T-cell (primary cell): ENCODE measurements at regions not wholly inside any gene's neighbourhood (a gene's known extent, or its start where the extent isn't known, plus 50 kb on each side); places are given as distances from the start of the nearest gene placed in this dataset.

Experiments
- ATAC-seq, 4 experiments: fragments of 200-7000 bp in 3 of 4; fragments of 150-1000 bp in 1 of 4; cut with Tn5 transposase; replicated peaks in 1 of 4; 1 replicate in 3 of 4; 2 replicates in 1 of 4; pipeline ENCODE4 v1.10.0; 2021; ENCODE audit warnings: moderate library complexity in 3 of 4, mild to moderate bottlenecking in 2 of 4, moderate number of reproducible peaks in 1 of 4
- CTCF ChIA-PET, 2 donors: fragments of 300-600 bp; sonication (Branson Sonifier 250); formaldehyde crosslinking; loops; one replicate each; lab custom pipeline; 2022; ENCODE audit warnings: antibody characterized with exemption in 2 of 2; lab: Charles Lee
- POLR2A ChIA-PET, 2 donors: fragments of 300-600 bp; sonication (Branson Sonifier 250); formaldehyde crosslinking; loops; one replicate each; lab custom pipeline; 2022; ENCODE audit warnings: antibody characterized with exemption in 2 of 2; lab: Charles Lee
- DNase-seq, 35 experiments: peaks; one replicate each; pipeline versions ENCODE4 v3.0.0 to v3.0.0-alpha.2; 2013 to 2023
- H3K27ac ChIP-seq: one replicate; pipeline ENCODE4 v1.5.1; 2013; ENCODE audit warnings: low read length
- H3K27me3 ChIP-seq, 2 experiments: replicated peaks in 1 of 2; 1 replicate in 1 of 2; 2 replicates in 1 of 2; pipeline versions ENCODE4 v1.6.1 to v1.7.0; 2013; ENCODE audit warnings: low read length in 1 of 2, mixed read lengths in 1 of 2; ENCODE audit not compliant: control insufficient read depth in 2 of 2, insufficient read depth in 2 of 2; ENCODE audit errors: extremely low read depth in 1 of 2
- H3K36me3 ChIP-seq, 2 donors: 1 replicate in 1 of 2; 2 replicates in 1 of 2; pipeline versions ENCODE4 v1.6.1 to v1.7.0; 2013; ENCODE audit warnings: low read length in 1 of 2; ENCODE audit not compliant: control insufficient read depth in 2 of 2, insufficient read depth in 1 of 2; ENCODE audit errors: extremely low read depth in 1 of 2
- H3K4me1 ChIP-seq, 2 experiments: 1 replicate in 1 of 2; 2 replicates in 1 of 2; pipeline versions ENCODE4 v1.6.1 to v1.7.0; 2013; ENCODE audit warnings: low read length in 2 of 2, mixed read lengths in 1 of 2; ENCODE audit not compliant: insufficient read depth in 2 of 2, control insufficient read depth in 1 of 2; ENCODE audit errors: extremely low read depth in 1 of 2
- H3K4me3 ChIP-seq, 2 donors: 1 replicate in 1 of 2; 2 replicates in 1 of 2; pipeline versions ENCODE4 v1.5.1 to v1.7.0; 2013; ENCODE audit warnings: mild to moderate bottlenecking in 2 of 2, low read length in 1 of 2, moderate library complexity in 1 of 2; ENCODE audit not compliant: control insufficient read depth in 1 of 2; ENCODE audit errors: extremely low read depth in 1 of 2
- H3K9me3 ChIP-seq: 2 replicates; pipeline ENCODE4 v1.7.0; 2013
- H3K27ac Mint-ChIP-seq, 2 donors: one replicate each; pipeline ENCODE4 v1.8.0; 2020 to 2021; ENCODE audit warnings: mild to moderate bottlenecking in 2 of 2, mixed read lengths in 2 of 2
- H3K27me3 Mint-ChIP-seq, 2 donors: one replicate each; pipeline ENCODE4 v1.8.0; 2021 to 2022; ENCODE audit warnings: mixed read lengths in 2 of 2
- H3K36me3 Mint-ChIP-seq: one replicate; pipeline ENCODE4 v1.8.0; 2021; ENCODE audit warnings: mixed read lengths
- H3K4me1 Mint-ChIP-seq, 3 donors: one replicate each; pipeline ENCODE4 v1.8.0; 2020 to 2022; ENCODE audit warnings: mixed read lengths in 3 of 3, mild to moderate bottlenecking in 1 of 3
- H3K4me3 Mint-ChIP-seq, 3 donors: one replicate each; pipeline ENCODE4 v1.8.0; 2020 to 2022; ENCODE audit warnings: mild to moderate bottlenecking in 3 of 3, mixed read lengths in 3 of 3, moderate library complexity in 3 of 3
- H3K9me3 Mint-ChIP-seq, 3 donors: one replicate each; pipeline ENCODE4 v1.8.0; 2020 to 2022; ENCODE audit warnings: mixed read lengths in 3 of 3
- WGBS: methylation state at CpG from one replicate; pipeline ENCODE4 v1.1.5; 2013; ENCODE audit warnings: missing lambda C conversion rate; ENCODE audit not compliant: insufficient coverage; 5-methylcytosine and 5-hydroxymethylcytosine counted together

DNA sequence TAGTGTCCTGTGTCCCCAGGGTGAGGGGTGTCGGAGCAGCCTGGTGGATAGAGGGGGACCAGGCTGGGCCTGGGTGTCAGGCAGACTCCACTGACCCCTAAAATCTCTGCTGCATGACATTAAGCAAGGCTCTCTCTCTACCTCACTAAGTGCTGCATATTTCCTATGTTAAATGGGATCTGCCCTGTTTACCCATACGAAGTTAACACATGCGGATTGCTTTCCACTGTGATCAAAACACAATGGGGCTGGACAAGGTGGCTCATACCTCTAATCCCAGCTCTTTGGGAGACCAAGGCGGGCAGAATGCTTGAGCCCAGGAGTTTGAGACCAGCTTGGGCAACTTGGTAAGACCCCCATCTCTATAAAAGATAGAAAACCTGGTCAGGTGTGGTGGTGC lies 426.2 kb downstream of the MIAT start:
- Mint-ChIP-seq H3K36me3 (no peaks in the 10 kb centered on the region), H3K9me3 (peaks cover 0 to under 1% (median 0%) of the 10 kb centered on the region in 3 donors), H3K4me3 (no peak overlapping the region), H3K27ac (no peak overlapping the region), H3K4me1 (no peaks in the 10 kb centered on the region), H3K27me3 (peaks cover 29 to 34% of the 10 kb centered on the region in 2 donors)
- no peaks in the 10 kb centered on the region for H3K4me1 ChIP-seq
- H3K27ac ChIP-seq, result no peak overlapping the region
- no CpG with 5 or more reads among the region's 4 CpGs for WGBS
- no peak overlapping the region for H3K4me3 ChIP-seq
- no peak for ATAC-seq
- ChIA-PET CTCF (no interaction called here), POLR2A (no interaction called here)
- H3K27me3 ChIP-seq, result peaks cover 3 to 26% of the 10 kb centered on the region in 2 experiments
- no peaks in the 10 kb centered on the region for H3K9me3 ChIP-seq
- no peaks in the 10 kb centered on the region for H3K36me3 ChIP-seq
- no peak for DNase-seq

DNA sequence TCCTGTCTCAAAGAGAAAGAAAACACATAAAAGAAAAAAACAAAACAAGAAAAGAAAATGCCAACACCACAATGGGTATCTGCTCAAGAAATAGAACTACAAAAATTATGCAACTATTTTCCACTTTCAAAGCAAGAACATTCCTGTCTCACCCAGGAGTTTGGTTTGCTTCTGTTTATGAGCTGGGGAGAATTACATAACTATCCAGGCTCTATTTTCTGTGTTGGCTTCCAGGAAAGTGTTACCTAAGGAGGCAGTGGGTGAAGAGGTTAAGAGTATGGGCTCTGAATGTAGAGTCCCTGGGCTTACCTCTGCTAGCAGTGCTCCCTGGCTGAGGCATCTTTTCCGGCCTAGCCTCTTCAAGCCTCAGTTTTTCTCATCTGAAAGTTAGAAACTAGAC lies 426.7 kb downstream of the MIAT start:
- H3K27me3 Mint-ChIP-seq, result peaks cover 31 to 34% of the 10 kb centered on the region in 2 donors
- H3K4me1 Mint-ChIP-seq, result no peaks in the 10 kb centered on the region
- peaks cover 3 to 25% of the 10 kb centered on the region in 2 experiments for H3K27me3 ChIP-seq
- H3K27ac ChIP-seq, result no peak overlapping the region
- WGBS, result 40% methylated on average over 1 of the region's 1 CpG
- H3K27ac Mint-ChIP-seq, result no peak overlapping the region
- H3K36me3 Mint-ChIP-seq, result no peaks in the 10 kb centered on the region
- H3K36me3 ChIP-seq, result no peaks in the 10 kb centered on the region
- H3K4me3 Mint-ChIP-seq, result no peak overlapping the region
- CTCF ChIA-PET, result no interaction called here
- H3K4me3 ChIP-seq, result no peak overlapping the region
- no peak for DNase-seq
- no peaks in the 10 kb centered on the region for H3K4me1 ChIP-seq
- H3K9me3 Mint-ChIP-seq, result peaks cover 0 to 2% (median 0%) of the 10 kb centered on the region in 3 donors
- POLR2A ChIA-PET, result no interaction called here
- H3K9me3 ChIP-seq, result no peaks in the 10 kb centered on the region
- ATAC-seq, result no peak

DNA sequence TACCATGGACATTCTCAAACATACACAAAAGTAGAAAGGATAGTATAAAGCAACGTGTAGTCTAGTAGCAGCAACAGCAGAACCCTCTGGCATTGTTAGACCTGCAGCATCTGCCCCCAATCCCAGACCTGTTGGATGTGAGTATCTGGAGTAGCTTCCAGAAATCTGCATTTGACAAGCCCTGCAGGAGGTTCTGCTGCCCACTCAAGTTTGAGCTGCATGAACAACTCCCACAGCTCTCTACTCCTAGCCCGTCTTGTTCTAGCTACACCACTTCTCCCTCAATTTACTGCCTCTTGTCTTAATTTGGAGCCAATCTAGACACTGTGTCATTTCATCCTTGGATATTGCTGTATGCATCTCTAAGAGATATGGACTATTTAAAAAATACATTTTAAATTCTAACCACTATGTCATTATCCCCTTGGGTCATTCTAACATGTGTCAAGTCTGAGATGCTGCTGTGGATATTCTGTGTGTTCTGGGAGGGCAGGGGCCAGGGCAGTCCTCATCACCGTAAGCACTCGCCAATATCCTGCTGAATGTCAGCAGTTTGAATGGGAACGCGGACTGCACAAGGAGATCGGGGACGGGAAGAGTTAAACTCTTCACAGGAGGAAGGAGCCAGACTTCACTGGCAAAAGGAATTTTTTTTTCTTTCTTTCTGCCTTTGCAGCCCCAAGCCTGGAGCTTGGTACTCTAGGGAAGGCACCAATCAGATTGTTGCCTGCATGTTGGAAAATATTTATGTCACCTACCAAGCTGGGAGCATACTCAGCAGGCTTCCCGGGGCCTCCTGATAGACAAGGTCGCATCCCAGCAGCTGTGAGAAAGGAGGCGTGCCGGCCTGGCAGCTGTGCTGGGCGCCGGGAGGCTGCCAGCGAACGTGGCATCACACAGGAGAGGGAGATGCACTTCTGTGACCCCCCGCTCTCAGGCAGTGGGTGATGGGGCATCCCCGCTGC lies 429.0 kb downstream of the MIAT start:
- 53% methylated on average over 16 of the region's 18 CpGs for WGBS
- POLR2A ChIA-PET, result no interaction called here
- no peak for DNase-seq

DNA sequence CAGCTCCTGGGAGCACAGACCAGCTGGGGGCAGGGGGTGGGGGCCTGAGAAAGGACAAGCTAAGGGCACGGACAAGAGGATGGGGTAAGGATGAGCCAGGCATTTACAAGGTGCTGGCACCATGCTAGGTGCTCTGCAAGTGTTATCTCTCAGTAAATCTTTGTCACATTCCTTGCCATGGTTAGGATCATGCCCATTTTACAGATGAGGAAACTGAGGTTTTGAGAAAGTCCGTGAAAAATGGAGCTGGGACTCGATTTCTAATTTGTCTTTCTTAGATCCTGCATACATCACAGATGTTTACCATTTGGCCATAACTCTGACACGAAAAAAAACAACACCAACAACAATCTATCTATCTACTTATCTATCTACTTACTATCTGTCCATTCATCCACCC lies 429.7 kb downstream of the MIAT start:
- ATAC-seq (no peak), DNase-seq (no peak)
- Mint-ChIP-seq H3K4me3 (no peak overlapping the region), H3K4me1 (no peaks in the 10 kb centered on the region), H3K27ac (no peak overlapping the region), H3K27me3 (peaks cover 20 to 25% of the 10 kb centered on the region in 2 donors), H3K36me3 (no peaks in the 10 kb centered on the region), H3K9me3 (peaks cover 0 to 2% (median 0%) of the 10 kb centered on the region in 3 donors)
- no peak overlapping the region for H3K4me3 ChIP-seq
- WGBS, result 59% methylated on average over 3 of the region's 4 CpGs
- H3K27me3 ChIP-seq, result peaks cover 3 to 22% of the 10 kb centered on the region in 2 experiments
- H3K27ac ChIP-seq, result no peak overlapping the region
- ChIA-PET CTCF (no interaction called here), POLR2A (no interaction called here)
- H3K4me1 ChIP-seq, result no peaks in the 10 kb centered on the region
- no peaks in the 10 kb centered on the region for H3K9me3 ChIP-seq
- H3K36me3 ChIP-seq, result no peaks in the 10 kb centered on the region

More for the DNA sequence above, 429.0 kb downstream of the MIAT start:
- CTCF ChIA-PET, result no interaction called here
- Mint-ChIP-seq H3K4me3 (no peak overlapping the region), H3K27me3 (peaks cover 25 to 27% of the 10 kb centered on the region in 2 donors), H3K36me3 (no peaks in the 10 kb centered on the region), H3K27ac (no peak overlapping the region), H3K4me1 (no peaks in the 10 kb centered on the region), H3K9me3 (peaks cover 0 to 2% (median 0%) of the 10 kb centered on the region in 3 donors)
- H3K36me3 ChIP-seq, result no peaks in the 10 kb centered on the region
- no peaks in the 10 kb centered on the region for H3K9me3 ChIP-seq
- no peak for ATAC-seq
- no peaks in the 10 kb centered on the region for H3K4me1 ChIP-seq
- H3K27me3 ChIP-seq, result peaks cover 3 to 22% of the 10 kb centered on the region in 2 experiments
- no peak overlapping the region for H3K27ac ChIP-seq
- H3K4me3 ChIP-seq, result no peak overlapping the region

DNA sequence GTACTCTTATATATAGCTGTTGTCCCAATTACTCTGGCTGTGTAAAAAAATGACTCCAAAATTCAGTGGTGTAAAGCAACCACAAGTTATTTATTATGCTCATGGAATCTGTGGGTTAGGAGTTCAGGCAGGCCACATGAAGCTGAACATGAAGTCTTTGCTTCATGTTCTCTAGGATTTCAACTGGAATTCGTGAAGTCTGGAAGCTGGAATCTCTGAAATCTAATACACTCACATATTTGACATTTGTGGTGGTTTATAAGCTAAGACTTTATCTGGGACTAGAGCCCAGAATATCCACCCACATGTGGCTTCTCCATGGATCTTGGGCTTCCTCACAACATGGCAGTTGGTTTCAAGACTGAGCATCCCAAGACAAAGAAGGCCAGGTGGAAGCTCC lies 430.6 kb downstream of the MIAT start:
- no peak overlapping the region for H3K27ac ChIP-seq
- H3K27me3 Mint-ChIP-seq, result peaks cover 16 to 20% of the 10 kb centered on the region in 2 donors
- DNase-seq, result no peak
- WGBS, result no CpG with 5 or more reads among the region's 1 CpG
- no peak for ATAC-seq
- H3K9me3 ChIP-seq, result no peaks in the 10 kb centered on the region
- H3K4me3 ChIP-seq, result no peak overlapping the region
- H3K27me3 ChIP-seq, result peaks cover 3 to 22% of the 10 kb centered on the region in 2 experiments
- peaks cover 0 to 2% (median 0%) of the 10 kb centered on the region in 3 donors for H3K9me3 Mint-ChIP-seq
- POLR2A ChIA-PET, result no interaction called here
- H3K36me3 ChIP-seq, result no peaks in the 10 kb centered on the region
- no peak overlapping the region for H3K27ac Mint-ChIP-seq
- H3K4me1 Mint-ChIP-seq, result no peaks in the 10 kb centered on the region
- CTCF ChIA-PET, result no interaction called here
- H3K36me3 Mint-ChIP-seq, result no peaks in the 10 kb centered on the region
- no peak overlapping the region for H3K4me3 Mint-ChIP-seq
- H3K4me1 ChIP-seq, result no peaks in the 10 kb centered on the region

DNA sequence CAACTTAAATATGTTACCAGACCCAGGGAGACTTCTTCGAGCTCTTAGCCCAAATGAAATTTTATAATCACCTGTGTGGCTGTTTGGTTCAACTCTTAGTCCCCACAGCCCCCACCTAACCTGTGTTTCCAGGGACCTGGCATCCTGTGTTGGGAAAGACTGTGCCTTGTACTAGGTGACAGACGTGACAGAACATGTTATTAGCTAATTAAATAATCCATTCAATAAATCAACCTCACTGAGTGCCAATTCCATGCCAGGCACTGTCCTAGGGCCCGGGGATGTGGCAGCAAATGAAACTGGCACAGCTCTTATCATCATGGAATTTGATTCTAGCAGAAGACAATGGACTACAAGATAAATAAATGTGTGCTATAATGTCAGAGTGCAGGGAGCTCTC lies 431.9 kb downstream of the MIAT start:
- ATAC-seq, result no peak
- H3K36me3 ChIP-seq, result no peaks in the 10 kb centered on the region
- Mint-ChIP-seq H3K36me3 (no peaks in the 10 kb centered on the region), H3K27ac (no peak overlapping the region), H3K27me3 (peaks cover 16 to 20% of the 10 kb centered on the region in 2 donors), H3K4me1 (no peaks in the 10 kb centered on the region), H3K4me3 (no peak overlapping the region), H3K9me3 (peaks cover 0 to 2% (median 0%) of the 10 kb centered on the region in 3 donors)
- 0% methylated on average over 1 of the region's 3 CpGs for WGBS
- ChIA-PET POLR2A (no interaction called here), CTCF (no interaction called here)
- no peak overlapping the region for H3K27ac ChIP-seq
- H3K9me3 ChIP-seq, result no peaks in the 10 kb centered on the region
- no peaks in the 10 kb centered on the region for H3K4me1 ChIP-seq
- no peak overlapping the region for H3K4me3 ChIP-seq
- peaks cover 3 to 30% of the 10 kb centered on the region in 2 experiments for H3K27me3 ChIP-seq
- DNase-seq, result no peak
